ENCODE measurements at regions not wholly inside any gene's neighbourhood (a gene's known extent, or its start where the extent isn't known, plus 50 kb on each side); places are given as distances from the start of the nearest gene placed in this dataset.

- intact Hi-C loops (cut with micrococcal nuclease; ENCODE audit: unreplicated experiment) (no loop called here), in situ Hi-C loops (cut with MboI) (no loop called here)
- FAIRE-seq = no peak
- 38% methylated on average over 6 of the region's 6 CpGs for WGBS (ENCODE audit: insufficient coverage, insufficient replicate concordance, low lambda C conversion rate, missing lambda C conversion rate)
- no TSS peak for BruUV-seq (replicated peaks)
- H3K4me3 ChIP-seq = no peak overlapping the region
- H3K27me3 ChIP-seq (replicated peaks in 1 of 2; ENCODE audit: control insufficient read depth in 2 of 2, insufficient read depth in 2 of 2, low read length in 1 of 2) = peaks cover 0 to 4% of the 10 kb centered on the region in 2 experiments; a peak in 1 of 4 replicates
- no peak overlapping the region for H2AFZ ChIP-seq (ENCODE audit: control insufficient read depth, low read depth, low read length)
- no peaks in the 10 kb centered on the region for H3K79me2 ChIP-seq (ENCODE audit: control insufficient read depth, insufficient read depth, low read length)
- ChIA-PET SMC1A (ENCODE audit: uncharacterized antibody, unreplicated experiment) (no interaction called here), RAD21 (ENCODE audit: unreplicated experiment) (no interaction called here), POLR2A (no interaction called here), CTCF (interaction anchor here (0.7 to 1.6 kb wide), 2 partner anchors 19 to 364 kb away, joined by 3 to 6 read pairs; no protein-coding TSS in a partner anchor)
- H3K9ac ChIP-seq (ENCODE audit: control insufficient read depth, insufficient read depth, low read length) = no peak overlapping the region
- no peaks in the 10 kb centered on the region for H3K36me3 ChIP-seq (ENCODE audit: control insufficient read depth in 2 of 2, insufficient read depth in 2 of 2, low read length in 1 of 2)
- no peak overlapping the region for H3K27ac ChIP-seq (ENCODE audit: control insufficient read depth, insufficient read depth)
- H4K20me1 ChIP-seq (ENCODE audit: control insufficient read depth, insufficient read depth) = no peaks in the 10 kb centered on the region
- TF ChIP-seq ZNF384 (IDR thresholded peaks at IDR 0.05; ENCODE audit: borderline replicate concordance, low read depth, low read length) (no peak), MEF2A (IDR thresholded peaks at IDR 0.05; ENCODE audit: insufficient read depth, low read depth, low read length) (no peak)
- H3K4me2 ChIP-seq (ENCODE audit: control insufficient read depth, insufficient read depth) = no peak overlapping the region
- H3K4me1 ChIP-seq (ENCODE audit: control insufficient read depth, insufficient read depth, low read length) = no peaks in the 10 kb centered on the region
- no peak for DNase-seq (ENCODE audit: low read depth, low spot score)
- no peaks in the 10 kb centered on the region; the same call in 2 of the 3 replicates for H3K9me3 ChIP-seq (replicated peaks; ENCODE audit: control insufficient read depth, insufficient read depth, low read length)
- ATAC-seq = no peak
Measured at GRCh38 chr1:112317611-112318062, 78.4 kb upstream of the CTTNBP2NL start.

- Histone ChIP-seq H3K4me2 (ENCODE audit: control insufficient read depth, insufficient read depth) (no peak overlapping the region), H3K4me3 (no peak overlapping the region), H4K20me1 (ENCODE audit: control insufficient read depth, insufficient read depth) (no peaks in the 10 kb centered on the region), H3K9ac (ENCODE audit: control insufficient read depth, insufficient read depth, low read length) (no peak overlapping the region), H3K79me2 (ENCODE audit: control insufficient read depth, insufficient read depth, low read length) (no peaks in the 10 kb centered on the region), H3K9me3 (replicated peaks; ENCODE audit: control insufficient read depth, insufficient read depth, low read length) (no peaks in the 10 kb centered on the region; the same call in 2 of the 3 replicates), H3K36me3 (ENCODE audit: control insufficient read depth in 2 of 2, insufficient read depth in 2 of 2, low read length in 1 of 2) (no peaks in the 10 kb centered on the region), H3K4me1 (ENCODE audit: control insufficient read depth, insufficient read depth, low read length) (no peaks in the 10 kb centered on the region), H3K27me3 (replicated peaks in 1 of 2; ENCODE audit: control insufficient read depth in 2 of 2, insufficient read depth in 2 of 2, low read length in 1 of 2) (peaks cover 0 to 3% of the 10 kb centered on the region in 2 experiments; a peak in 1 of 4 replicates), H3K27ac (ENCODE audit: control insufficient read depth, insufficient read depth) (no peak overlapping the region), H2AFZ (ENCODE audit: control insufficient read depth, low read depth, low read length) (no peak overlapping the region)
- no peak for FAIRE-seq
- TF ChIP-seq ZZZ3 (IDR thresholded peaks at IDR 0.05; ENCODE audit: control insufficient read depth, insufficient read length, low read depth) = no peak
- TF ChIP-seq MYC (IDR thresholded peaks at IDR 0.05; ENCODE audit: insufficient read depth, insufficient read length, insufficient replicate concordance, low read length, severe bottlenecking) = no peak
- TF ChIP-seq NKRF (conservative IDR thresholded peaks at IDR 0.05) = no peak
- no peak for TF ChIP-seq CBFB (IDR thresholded peaks at IDR 0.05; ENCODE audit: low read depth)
- no peak for TF ChIP-seq GABPA (IDR thresholded peaks at IDR 0.05; ENCODE audit: low read depth)
- no peak for TF ChIP-seq YBX1 (IDR thresholded peaks at IDR 0.05)
- no peak for TF ChIP-seq NFIC (IDR thresholded peaks at IDR 0.05; ENCODE audit: low read depth, low read length)
- TF ChIP-seq USF2 (IDR thresholded peaks at IDR 0.05; ENCODE audit: borderline replicate concordance, low read depth, low read length) = no peak
- DNase-seq (ENCODE audit: low read depth, low spot score) = no peak
- intact Hi-C loops (cut with micrococcal nuclease; ENCODE audit: unreplicated experiment) (no loop called here), in situ Hi-C loops (cut with MboI) (no loop called here)
- RAD21 ChIA-PET (ENCODE audit: unreplicated experiment) = no interaction called here
- SMC1A ChIA-PET (ENCODE audit: uncharacterized antibody, unreplicated experiment) = no interaction called here
- CTCF ChIA-PET = interaction anchor here (0.7 to 1.6 kb wide), 2 partner anchors 18 to 364 kb away, joined by 3 to 6 read pairs; no protein-coding TSS in a partner anchor
- no TSS peak for BruUV-seq (replicated peaks)
- WGBS (ENCODE audit: insufficient coverage, insufficient replicate concordance, low lambda C conversion rate, missing lambda C conversion rate) = 74% methylated on average over 2 of the region's 2 CpGs
- POLR2A ChIA-PET = no interaction called here
- no peak for ATAC-seq
Measured at GRCh38 chr1:112318263-112318662, 77.8 kb upstream of the CTTNBP2NL start.

Measured in GM12878 (cell line).